Islet precursor cell (in vitro differentiated cells): ENCODE measurements at regions not wholly inside any gene's neighbourhood (a gene's known extent, or its start where the extent isn't known, plus 50 kb on each side); places are given as distances from the start of the nearest gene placed in this dataset.
A peak's percentile ranks its signal among the peaks of the same experiment; 100 is the strongest.
"Not testable (repeated sequence)": the region's sequence is repeated elsewhere in the genome, so short reads cannot be mapped to it uniquely, and the experiment has no call there.

Experiments
- DNase-seq: peaks from one replicate; pipeline ENCODE4 v3.0.0-alpha.2; 2018

DNA sequence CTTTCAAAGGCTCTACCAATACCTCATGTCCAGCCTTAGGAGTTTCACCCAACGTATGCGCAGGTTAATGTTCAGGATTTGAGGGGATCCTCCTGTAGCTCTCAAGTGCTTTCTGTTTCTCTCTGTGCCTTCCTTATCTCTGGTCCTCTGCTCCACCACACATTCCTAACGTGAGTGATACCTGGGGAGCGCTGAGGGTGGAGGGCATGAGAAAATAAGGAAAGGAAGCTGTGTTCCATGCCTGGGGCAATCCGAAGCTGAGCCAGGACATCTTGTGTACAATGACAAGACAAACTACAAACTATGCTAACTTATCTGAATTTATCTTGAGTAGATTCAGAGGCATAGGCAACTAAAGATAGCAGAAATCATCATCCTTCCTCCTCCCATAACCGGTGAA is 136.4 kb downstream of the SST start:
- peak; percentile 59 for DNase-seq

DNA sequence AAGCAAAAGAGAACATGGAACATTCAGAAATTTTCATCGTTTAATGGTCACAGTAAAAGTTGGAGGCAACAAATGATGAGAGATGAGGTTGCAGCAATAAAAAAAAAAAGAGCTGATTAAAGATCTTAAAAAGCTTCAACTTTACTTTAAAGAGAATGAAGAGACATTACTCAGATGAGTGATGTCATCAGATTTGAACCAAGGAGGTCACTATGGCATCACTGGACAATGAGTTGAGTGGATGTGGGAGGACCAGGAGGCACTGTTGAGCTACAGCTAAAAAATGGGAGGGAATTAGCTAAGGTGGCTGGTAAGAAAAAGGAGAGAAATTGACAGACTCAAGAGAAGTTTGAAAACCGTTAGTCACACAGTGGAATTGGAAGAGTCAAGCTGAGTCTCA is 138.4 kb downstream of the SST start:
- no peak for DNase-seq

DNA sequence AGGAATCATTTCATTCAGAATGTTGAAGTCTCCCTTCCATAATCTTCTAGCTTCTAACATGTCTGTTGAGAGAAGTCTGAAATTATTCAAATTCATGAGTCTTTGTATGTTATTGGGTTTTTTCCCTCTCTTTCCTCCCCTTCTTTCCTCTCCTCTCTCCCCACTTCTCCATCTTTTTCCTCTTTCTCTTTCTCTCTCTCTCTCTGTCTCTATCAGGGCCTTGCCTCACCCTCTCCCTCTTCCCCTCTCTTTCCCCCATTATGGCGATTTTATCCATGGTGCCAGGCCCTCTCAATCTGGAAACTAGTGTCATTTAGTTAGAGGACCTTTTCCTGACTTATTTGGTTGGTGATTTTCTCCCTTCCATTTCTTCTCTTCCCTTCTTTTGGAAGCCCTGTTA is 147.3 kb downstream of the SST start:
- DNase-seq = no peak

DNA sequence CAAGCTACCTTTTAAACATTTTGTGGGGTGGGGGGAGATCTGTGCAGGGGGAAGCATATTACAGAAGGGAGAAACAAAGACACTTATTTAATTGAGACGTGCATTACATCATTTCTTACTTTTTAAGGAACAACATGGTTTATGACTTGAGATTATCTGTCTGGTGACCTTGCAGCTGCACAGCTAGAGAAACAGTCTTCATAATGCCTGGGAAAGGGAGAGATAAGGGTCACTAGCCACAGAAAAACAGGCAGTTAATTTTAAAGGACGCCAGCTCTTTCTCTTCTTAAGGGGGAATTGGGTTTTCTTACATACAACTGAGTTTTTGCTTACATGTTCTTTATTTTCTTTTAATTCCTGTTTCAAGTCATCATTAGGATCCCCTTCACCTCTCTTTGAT is 147.9 kb downstream of the SST start:
- no peak for DNase-seq

DNA sequence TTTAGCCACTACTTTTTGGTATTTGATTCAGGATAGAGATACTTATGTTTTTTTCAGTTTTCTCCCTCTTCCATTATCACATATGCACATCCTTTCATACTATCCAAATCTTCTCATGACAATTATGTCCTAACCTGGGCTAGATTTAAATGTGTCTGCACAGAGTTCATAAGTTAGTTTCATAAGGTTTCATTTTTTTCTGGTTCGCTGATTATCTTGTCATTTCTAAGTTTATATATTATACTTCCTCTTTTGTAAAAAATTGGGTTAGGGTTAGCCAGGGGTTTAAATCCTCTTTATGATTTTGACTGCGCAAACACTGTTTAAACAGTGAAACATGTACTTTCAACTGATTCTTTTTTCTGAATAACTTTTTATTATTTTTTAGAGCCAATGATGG is 148.6 kb downstream of the SST start:
- no peak for DNase-seq

DNA sequence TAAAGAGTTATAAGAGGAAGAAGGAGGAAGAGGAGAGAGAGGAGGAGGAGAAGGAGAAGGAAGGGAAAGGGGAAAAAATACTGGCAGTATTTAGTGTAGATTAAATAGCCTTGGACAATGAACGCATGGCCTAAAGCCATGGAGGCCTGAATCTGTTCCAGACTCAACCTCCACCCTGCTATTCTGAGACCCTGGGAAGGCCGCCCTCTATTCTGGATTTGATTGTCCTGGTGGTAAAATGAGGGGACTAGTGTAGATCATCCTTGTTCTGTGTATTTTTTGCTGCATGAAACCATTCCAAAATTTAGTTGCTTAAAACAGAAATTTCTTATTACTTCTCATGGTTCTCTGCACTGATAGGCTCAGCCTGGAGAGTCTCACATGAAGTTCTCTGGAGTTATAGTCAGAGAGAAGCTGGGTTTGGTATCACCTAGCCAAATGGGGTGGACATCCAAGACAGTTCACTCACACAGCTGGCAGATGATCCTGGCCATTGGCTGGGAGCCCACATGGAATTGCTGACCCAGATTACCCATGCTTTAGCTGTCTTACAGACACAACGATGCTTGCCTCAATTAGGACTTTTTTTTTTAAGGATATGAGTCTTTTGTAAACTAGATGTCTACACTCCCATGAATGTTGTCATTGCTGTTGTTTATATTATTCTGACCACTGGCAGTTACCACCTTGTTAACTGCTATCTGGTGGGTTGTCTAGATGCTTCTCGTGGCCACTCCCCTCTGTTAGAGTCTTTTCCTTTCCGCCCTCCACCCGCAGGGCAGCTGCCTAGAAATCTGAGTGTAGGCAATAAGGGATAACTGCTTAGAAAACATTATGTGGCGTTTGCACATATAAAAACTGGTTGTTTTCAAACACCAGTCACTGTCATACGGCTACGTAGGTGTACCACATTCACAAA is 149.9 kb downstream of the SST start:
- DNase-seq = no peak

DNA sequence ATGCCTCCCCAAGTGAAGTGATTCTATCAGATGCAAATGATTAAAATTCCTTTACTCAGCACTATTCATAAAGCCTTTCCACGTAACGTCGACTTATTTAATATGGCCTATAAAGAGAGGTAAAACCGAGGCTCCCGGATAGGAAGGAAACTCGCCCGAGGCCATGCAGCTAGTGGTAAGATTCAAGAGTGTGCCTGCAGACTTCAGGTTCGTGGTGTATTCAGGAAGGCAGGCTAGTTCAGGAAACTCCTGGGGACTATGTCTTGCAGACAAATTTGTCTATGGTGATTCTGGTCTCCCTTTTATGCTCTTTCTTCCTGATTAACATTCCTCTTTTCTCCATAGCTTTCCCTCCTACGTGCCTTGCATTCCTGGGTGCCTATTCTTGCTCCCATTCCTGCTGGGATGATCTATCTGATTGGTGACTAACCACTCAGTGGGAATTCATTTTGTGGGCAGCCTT is 150.7 kb downstream of the SST start:
- peak; percentile 82 for DNase-seq

DNA sequence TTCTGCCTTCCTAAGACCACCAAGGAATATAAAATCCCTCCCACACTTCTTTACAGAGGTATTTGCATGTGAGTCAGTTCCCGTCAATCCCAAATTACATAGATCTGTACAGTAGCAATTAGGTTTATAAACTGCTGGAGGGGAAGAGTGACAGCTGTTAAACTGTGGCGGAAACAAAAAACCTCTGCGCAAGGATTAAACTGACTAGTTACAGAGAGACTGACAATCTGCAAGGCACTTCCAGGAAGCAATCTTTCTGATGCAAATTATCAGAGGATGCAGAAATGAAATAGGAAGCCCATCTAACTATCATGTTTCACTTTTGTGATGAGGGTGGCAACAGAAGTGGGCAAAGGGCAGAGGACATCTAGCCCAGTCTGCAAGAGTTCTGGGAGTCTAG is 150.4 kb downstream of the RTP4 start:
- no peak for DNase-seq

DNA sequence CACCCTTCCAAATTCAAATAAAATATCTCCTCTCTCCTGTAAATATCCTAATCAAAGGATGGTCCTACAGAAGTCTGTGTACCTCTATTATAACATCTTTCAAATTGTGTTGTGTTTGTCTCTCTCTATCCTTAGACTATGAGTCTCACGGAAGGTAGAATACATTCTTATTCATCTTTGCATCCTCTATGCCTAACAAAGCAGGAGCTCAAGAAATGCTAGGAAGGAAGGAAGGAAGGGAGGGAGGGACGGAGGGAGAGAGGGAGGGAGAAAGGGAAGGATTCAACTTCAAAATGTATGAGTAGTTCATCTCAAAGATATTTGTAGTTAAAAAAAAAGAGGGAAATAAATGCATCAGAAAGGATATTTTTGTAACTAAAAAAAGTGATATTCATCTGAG is 150.0 kb downstream of the RTP4 start:
- DNase-seq = no peak

DNA sequence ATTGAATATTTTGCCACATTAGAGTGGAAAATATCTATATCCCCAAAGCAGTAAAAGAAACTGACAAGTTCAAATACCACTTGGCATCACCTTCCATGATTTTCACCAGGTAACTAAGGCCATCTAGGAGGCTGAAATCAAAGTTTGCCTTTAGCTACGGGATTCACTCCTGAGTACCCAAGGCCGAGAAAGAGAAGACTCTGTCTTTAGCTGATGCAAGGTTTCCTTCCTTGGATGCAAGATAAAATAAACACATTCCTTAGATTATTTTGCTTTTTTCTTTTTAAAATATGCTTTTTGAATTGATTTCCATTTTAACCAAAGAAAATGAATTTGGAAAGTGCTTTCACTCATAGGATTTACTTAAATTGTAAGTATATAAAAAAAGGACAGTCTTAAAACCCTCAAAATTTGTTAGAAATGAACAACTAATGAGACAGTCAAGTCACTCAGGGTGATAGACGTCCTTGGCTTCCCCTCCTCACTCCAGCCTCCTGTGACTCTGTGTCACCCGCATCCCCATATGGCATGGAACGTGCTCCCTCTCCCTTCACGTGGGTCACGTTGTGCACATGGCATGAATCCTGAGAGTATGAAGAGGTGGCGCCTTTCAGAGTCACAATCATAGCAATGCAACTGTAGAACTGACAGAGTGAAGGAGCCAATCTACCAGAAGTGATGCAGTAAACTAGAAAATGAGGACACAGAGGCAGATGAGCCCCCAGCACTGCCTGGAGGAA is 148.4 kb downstream of the RTP4 start:
- DNase-seq = no peak

DNA sequence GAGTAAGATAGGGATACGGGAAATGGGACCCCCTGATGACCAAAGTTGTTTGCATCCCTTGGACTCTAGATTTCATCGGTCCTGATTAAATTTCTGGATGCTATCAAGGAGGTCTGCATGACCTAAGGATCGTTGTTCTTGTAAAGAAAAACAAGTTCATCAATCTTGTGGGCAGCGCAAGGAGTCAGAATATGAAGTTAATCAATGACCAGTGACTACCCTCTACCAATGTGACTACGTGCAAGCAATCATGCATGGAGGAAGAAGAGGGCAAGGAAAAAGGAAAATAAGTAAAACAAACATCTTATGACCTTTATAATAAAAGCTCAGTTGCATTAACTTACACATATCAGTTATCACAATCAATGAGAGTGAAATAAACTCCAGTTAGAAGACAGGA is 139.7 kb downstream of the RTP4 start:
- no peak for DNase-seq

DNA sequence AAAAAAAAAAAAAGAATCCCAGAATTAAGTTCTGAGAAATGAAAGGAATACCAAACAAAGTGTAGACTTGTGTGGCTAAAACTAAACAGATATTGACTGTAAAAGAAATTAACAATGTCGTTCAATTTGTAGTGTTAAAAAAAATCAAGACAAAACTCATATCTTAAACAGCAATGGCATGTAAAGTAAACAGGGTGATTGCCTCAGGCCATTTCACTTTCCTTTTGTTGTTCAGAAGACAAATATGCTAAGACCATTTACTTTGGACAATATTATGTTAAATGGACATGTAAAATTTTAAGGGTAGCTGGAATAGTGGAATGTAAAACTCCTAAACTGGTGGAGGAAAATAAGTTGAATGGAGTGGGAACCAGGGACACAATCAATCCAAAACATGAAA is 139.1 kb downstream of the RTP4 start:
- DNase-seq = no peak

DNA sequence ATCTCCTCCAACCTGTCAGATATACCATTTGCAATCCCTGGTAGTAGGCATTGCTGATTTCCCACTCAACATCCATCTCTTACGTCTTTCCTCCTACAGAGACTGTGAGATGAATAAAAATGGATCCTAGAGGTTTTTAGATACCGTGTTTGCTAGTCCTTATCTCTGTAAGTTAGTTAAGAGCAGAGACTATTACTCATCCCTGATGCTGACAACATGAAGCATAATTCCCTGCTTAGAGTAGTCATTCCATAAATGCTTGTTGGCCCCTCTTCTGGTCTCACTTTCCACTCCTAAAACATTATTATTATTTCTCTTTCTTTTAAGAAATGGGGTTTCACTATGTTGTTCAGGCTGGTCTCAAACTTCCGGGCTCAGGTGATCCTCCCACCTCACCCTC is 136.2 kb downstream of the RTP4 start:
- DNase-seq = no peak

DNA sequence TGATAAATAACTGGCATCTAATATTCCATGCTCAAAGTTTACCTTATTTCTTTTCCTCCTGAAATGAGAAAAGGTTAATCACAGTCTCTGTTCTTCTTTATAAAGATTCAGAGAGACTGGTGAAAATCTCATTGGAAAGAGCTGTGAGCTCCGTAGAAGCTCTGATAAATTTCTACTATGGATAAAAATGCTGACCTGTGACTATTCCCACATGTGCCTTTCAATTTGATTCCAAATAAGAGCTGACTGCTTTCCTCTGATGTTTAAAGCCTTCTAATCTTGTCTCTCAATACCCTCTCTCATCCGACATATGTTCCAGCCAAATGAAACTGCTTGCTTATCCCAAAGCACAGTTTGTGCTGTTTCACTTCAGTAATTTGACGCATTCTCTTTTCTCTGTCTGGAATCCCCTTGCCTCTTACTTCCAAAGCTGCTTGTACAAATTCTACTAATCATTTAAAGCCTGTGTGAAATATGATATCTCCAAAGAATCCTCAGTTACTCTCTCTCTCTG is 130.1 kb downstream of the RTP4 start:
- no peak for DNase-seq

DNA sequence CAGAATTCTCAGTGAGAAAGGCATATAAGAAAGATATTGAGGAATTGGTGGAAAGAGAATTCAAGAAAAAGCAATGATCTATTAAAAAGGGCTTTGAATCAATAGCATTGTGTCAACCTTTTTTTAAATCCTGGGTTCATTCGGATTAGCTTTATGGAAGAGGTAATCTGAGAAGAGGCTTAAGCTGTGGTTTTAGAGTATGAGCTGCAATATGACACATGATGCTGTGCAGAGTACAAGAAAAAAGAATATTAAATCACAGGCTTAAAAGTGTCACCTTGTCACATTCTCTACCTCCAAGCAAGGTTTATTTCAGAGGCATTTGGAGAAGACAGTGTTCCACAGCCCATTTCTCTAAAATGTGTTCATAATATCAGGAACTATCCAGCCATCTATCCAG is 128.9 kb downstream of the RTP4 start:
- DNase-seq = no peak

DNA sequence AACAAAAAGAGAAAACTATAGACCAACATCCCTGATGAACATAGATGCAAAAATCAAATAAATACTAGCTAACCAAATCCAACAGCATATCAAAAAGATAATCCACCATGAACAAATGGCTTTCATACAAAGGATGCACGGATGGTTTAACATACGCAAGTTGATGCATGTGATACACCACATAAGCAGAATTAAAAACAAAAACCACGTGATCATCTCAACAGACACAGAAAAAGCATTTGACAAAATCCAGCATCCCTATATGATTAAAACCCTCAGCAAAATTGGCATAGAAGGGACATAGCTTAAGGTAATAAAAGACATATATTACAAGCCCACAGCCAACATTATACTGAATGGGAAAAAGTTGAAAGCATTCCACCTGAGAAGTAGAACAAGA is 125.9 kb downstream of the RTP4 start:
- DNase-seq = not testable (repeated sequence)

DNA sequence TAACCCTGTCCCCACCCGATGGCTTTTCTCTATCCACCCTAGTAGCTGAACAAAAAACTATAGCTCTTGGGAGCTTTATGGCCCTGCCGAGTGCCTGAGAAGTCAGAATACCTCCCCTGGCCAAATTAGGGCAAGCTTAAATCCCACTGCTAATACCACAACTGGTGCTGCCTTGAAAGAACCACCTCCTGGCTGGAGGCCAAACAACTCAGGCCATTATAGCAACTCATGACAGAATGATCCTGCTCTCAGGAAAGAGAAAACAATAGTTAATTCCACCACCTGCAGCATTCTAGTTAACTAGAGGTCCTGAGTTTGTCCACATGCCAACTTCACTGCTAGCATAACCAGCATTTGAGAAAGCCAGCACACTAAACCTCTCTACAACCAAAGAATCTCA is 123.2 kb downstream of the RTP4 start:
- no peak for DNase-seq

DNA sequence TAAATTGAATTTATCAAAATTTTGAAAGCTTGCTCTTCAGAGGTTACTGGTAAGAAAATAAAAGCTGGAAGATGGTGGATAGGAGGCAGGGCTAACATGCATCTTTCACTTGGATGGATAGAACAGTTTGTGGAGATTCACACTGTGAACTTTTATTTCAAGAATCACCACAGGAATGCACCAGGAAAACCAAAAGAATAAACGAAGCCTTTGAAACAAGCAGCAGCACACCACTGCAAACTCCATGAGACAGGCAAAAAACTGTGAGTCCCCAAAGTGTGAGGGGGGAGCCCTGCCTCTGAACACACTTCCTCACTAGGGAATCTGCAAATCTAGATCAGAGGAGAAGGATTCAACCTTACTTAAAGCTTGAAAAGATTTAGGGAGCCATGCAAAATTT is 122.2 kb downstream of the RTP4 start:
- no peak for DNase-seq

DNA sequence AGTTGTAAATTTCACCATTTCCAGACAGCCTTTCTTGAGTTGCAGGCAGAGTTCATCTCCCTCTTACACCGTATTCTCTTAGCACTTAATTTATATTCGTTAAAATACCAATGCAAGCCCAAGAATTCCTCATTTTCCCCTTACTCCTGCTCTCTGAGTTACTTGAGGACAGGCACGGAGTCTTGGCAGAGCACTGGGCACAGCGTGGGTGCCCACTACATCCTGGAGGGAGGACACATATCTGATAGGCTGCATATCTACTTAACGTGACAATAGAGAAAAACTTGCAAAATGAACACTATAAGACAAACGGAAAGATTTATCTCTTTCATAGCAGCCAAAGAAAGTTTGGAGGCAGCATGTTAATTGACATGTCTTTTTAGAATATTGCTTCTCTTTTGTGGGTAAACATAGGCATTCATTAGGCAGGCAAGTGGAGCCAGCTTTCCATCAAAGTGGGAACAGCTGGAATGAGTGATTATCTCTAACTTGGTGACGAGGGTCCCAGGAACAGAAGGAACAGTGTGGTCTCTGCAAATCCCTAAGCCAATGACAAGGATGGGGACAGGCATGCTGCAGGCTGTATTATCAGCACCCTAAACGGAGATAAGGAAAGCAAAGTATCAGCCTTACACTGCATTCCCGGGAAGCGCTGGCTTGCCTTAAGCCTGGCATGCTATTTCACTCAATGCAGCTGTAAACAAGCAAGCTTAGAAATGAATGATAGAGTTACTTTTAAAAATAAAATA is 116.5 kb downstream of the RTP4 start:
- peak; percentile 59 for DNase-seq

DNA sequence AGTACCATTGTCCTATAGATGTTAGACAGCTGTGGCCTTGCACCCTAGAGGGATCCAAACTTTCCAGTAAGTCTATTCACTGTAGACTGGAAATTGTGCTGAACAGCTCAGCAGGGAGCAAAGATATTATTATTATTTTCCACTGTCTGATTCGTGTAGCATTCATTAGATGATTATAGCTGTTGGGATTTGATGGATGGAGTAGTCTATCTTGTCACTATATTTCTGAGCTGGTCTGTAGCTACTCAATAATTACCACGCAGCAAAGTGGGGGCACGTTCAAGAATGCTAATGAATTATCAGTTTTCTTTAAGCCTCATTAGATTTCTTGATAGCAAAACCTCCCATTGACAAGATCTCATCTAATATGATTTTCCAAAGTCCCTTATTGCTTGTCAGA is 113.2 kb downstream of the RTP4 start:
- no peak for DNase-seq

DNA sequence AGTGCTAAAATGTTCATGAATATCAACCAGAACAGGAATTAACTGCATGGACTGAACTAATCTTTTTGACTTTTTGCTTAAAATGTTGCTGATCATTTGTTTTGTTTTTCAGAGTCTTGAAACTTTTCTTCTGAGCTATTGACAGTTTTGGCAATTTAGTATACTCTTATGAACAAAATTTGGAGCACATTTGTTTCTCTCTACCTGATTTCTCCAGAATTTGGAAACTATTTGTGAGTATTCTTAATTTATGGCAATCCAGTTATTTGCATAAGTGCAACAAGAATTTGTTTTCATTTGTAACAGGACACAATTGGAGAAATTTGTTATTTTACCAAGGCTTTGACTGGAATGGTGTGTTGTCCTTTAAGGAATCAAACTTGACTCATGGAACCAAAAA is 107.4 kb downstream of the RTP4 start:
- DNase-seq = not testable (repeated sequence)

DNA sequence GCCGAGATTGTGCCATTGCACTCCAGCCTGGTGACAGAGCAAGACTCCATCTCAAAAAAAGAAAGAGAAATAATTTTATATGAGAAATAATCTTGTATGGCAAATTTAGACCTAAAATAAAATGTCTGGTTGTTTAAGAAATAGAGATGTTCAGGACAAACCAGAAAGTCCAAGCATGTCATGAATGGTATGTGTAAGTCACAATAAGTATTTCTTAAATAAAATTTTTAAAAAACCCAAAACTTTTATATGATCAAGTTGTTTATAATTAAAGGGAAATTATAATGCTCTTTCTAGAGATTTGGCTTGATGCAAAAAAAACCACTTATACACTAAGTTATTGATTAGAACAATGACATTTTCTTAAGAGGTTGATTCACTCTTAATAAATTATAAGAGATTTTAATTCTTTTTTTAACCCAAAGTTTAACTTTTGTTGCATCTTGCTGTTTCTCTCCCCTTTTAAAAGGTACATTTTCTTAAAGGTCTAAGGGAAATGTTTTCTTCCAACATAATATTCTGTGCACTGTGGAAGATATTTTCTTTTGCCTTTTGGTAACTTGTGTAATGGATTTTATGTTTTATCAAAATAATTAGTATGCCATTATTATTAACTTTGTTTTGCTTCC is 105.7 kb downstream of the RTP4 start:
- DNase-seq = no peak

DNA sequence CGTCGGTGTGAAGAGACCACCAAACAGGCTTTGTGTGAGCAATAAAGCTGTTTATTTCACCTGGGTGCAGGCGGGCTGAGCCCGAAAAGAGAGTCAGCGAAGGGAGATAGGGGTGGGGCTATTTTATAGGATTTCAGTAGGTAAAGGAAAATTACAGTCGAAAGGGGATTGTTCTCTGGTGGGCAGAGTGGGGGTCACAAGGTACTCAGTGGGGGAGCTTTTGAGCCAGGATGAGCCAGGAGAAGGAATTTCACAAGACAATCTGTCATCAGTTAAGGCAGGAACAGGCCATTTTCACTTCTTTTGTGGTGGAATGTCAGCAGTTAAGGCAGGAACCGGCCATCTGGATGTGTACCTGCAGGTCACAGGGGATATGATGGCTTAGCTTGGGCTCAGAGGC is 98.1 kb downstream of the RTP4 start:
- not testable (repeated sequence) for DNase-seq
